ENCODE measurements at regions not wholly inside any gene's neighbourhood (a gene's known extent, or its start where the extent isn't known, plus 50 kb on each side); places are given as distances from the start of the nearest gene placed in this dataset.

- Histone ChIP-seq H2AFZ (ENCODE audit: insufficient read depth, low read depth, low read length, poor library complexity, severe bottlenecking) (no peak overlapping the region), H3K9ac (ENCODE audit: low read length) (no peak overlapping the region), H3K27ac (ENCODE audit: low read length in 2 of 2) (no peak overlapping the region), H3K9me3 (ENCODE audit: control extremely low read depth in 1 of 3, control insufficient read depth in 2 of 3, insufficient read depth in 1 of 3, low read length in 2 of 3) (no peaks in the 10 kb centered on the region), H3K4me2 (replicated peaks; ENCODE audit: low read depth, low read length, poor library complexity, severe bottlenecking) (no peak overlapping the region), H4K20me1 (ENCODE audit: control insufficient read depth, insufficient read depth, low read length, poor library complexity, severe bottlenecking) (no peaks in the 10 kb centered on the region), H3K4me3 (ENCODE audit: control extremely low read depth in 1 of 5, extremely low read depth in 1 of 5, insufficient read depth in 1 of 5, low read depth in 2 of 5, low read length in 4 of 5) (no peak overlapping the region), H3K36me3 (replicated peaks in 1 of 2; ENCODE audit: control extremely low read depth in 1 of 2, control insufficient read depth in 1 of 2, extremely low read depth in 1 of 2, insufficient read depth in 2 of 2, low read length in 1 of 2) (no peaks in the 10 kb centered on the region), H3K4me1 (ENCODE audit: control insufficient read depth in 2 of 2, insufficient read depth in 2 of 2, low read length in 2 of 2) (no peaks in the 10 kb centered on the region), H3K27me3 (replicated peaks in 1 of 4; ENCODE audit: control extremely low read depth in 1 of 4, control insufficient read depth in 3 of 4, insufficient read depth in 4 of 4, low read length in 3 of 4) (no peaks in the 10 kb centered on the region), H3K79me2 (ENCODE audit: control insufficient read depth, insufficient read depth, low read length) (no peaks in the 10 kb centered on the region)
- H3K4me3 Mint-ChIP-seq = no peak overlapping the region
- peaks cover 3% of the 10 kb centered on the region for H3K27me3 Mint-ChIP-seq
- ATAC-seq (ENCODE audit: low read depth) (no peak), DNase-seq (no peak)
- WGBS (ENCODE audit: insufficient coverage) = 50% methylated on average over 1 of the region's 2 CpGs
- H3K9me3 Mint-ChIP-seq (ENCODE audit: insufficient read depth) = no peaks in the 10 kb centered on the region
- no peak for TF ChIP-seq EZH2 (IDR thresholded peaks at IDR 0.05; ENCODE audit: borderline replicate concordance, insufficient read depth, low read depth, low read length, poor library complexity, severe bottlenecking)
- TF ChIP-seq, protein P1, sequence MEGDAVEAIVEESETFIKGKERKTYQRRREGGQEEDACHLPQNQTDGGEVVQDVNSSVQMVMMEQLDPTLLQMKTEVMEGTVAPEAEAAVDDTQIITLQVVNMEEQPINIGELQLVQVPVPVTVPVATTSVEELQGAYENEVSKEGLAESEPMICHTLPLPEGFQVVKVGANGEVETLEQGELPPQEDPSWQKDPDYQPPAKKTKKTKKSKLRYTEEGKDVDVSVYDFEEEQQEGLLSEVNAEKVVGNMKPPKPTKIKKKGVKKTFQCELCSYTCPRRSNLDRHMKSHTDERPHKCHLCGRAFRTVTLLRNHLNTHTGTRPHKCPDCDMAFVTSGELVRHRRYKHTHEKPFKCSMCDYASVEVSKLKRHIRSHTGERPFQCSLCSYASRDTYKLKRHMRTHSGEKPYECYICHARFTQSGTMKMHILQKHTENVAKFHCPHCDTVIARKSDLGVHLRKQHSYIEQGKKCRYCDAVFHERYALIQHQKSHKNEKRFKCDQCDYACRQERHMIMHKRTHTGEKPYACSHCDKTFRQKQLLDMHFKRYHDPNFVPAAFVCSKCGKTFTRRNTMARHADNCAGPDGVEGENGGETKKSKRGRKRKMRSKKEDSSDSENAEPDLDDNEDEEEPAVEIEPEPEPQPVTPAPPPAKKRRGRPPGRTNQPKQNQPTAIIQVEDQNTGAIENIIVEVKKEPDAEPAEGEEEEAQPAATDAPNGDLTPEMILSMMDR (IDR thresholded peaks at IDR 0.05) = no peak
- ChIA-PET CTCF (no interaction called here), POLR2A (no interaction called here)
- H3K27ac Mint-ChIP-seq = no peak overlapping the region
- no peaks in the 10 kb centered on the region for H3K4me1 Mint-ChIP-seq
- intact Hi-C loops (cut with micrococcal nuclease) = no loop called here
Measured at GRCh38 chr6:97401533-97401932, 118.5 kb upstream of the MMS22L start.

DNA sequence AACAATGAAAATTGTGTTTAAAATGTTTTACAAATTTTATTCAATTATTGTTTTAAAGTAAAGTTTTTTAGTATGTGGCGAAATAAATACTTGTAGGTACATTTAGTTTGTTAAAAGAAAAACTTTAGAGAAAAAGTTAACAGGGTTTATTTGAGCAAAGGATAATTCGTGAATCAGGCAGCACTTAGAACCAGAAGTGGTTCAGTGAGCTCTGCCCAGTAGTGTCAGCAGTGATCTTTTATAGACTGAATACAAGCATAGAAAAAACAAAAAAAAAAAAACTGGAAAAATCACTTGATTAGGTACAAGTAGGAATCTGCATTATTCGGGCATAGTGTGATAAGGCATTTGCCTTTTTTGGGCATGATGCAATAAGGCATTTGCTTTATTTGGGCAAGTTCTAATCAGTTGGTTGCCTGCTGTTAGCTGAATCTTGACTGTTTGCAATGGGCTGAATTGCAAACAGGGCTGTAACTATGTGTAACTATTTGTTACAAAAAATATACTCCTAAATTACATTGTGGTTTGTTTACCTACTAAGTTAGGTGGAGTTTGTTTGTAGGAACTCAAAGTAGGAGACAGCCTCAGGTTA, 122.9 kb upstream of the MMS22L start:
- no peaks in the 10 kb centered on the region for H3K4me1 Mint-ChIP-seq
- CTCF ChIA-PET = interaction anchor here (1.4 kb wide), 1 partner anchor 11 kb away, joined by 5 read pairs; no protein-coding TSS in a partner anchor
- intact Hi-C loops (cut with micrococcal nuclease) = no loop called here
- no peak overlapping the region for H3K27ac Mint-ChIP-seq
- Histone ChIP-seq H3K9me3 (ENCODE audit: control extremely low read depth in 1 of 3, control insufficient read depth in 2 of 3, insufficient read depth in 1 of 3, low read length in 2 of 3) (no peaks in the 10 kb centered on the region), H3K36me3 (replicated peaks in 1 of 2; ENCODE audit: control extremely low read depth in 1 of 2, control insufficient read depth in 1 of 2, extremely low read depth in 1 of 2, insufficient read depth in 2 of 2, low read length in 1 of 2) (no peaks in the 10 kb centered on the region), H3K9ac (ENCODE audit: low read length) (no peak overlapping the region), H3K27ac (ENCODE audit: low read length in 2 of 2) (no peak overlapping the region), H3K4me3 (ENCODE audit: control extremely low read depth in 1 of 5, extremely low read depth in 1 of 5, insufficient read depth in 1 of 5, low read depth in 2 of 5, low read length in 4 of 5) (no peak overlapping the region), H3K4me1 (ENCODE audit: control insufficient read depth in 2 of 2, insufficient read depth in 2 of 2, low read length in 2 of 2) (no peaks in the 10 kb centered on the region), H3K4me2 (replicated peaks; ENCODE audit: low read depth, low read length, poor library complexity, severe bottlenecking) (no peak overlapping the region), H3K27me3 (replicated peaks in 1 of 4; ENCODE audit: control extremely low read depth in 1 of 4, control insufficient read depth in 3 of 4, insufficient read depth in 4 of 4, low read length in 3 of 4) (no peaks in the 10 kb centered on the region), H2AFZ (ENCODE audit: insufficient read depth, low read depth, low read length, poor library complexity, severe bottlenecking) (no peak overlapping the region), H4K20me1 (ENCODE audit: control insufficient read depth, insufficient read depth, low read length, poor library complexity, severe bottlenecking) (no peaks in the 10 kb centered on the region), H3K79me2 (ENCODE audit: control insufficient read depth, insufficient read depth, low read length) (no peaks in the 10 kb centered on the region)
- H3K9me3 Mint-ChIP-seq (ENCODE audit: insufficient read depth) = no peaks in the 10 kb centered on the region
- peaks cover 10% of the 10 kb centered on the region for H3K27me3 Mint-ChIP-seq
- H3K4me3 Mint-ChIP-seq = no peak overlapping the region
- WGBS (ENCODE audit: insufficient coverage) = 67% methylated on average over 1 of the region's 3 CpGs
- TF ChIP-seq, protein P1 (IDR thresholded peaks at IDR 0.05) = no peak
- TF ChIP-seq EZH2 (IDR thresholded peaks at IDR 0.05; ENCODE audit: borderline replicate concordance, insufficient read depth, low read depth, low read length, poor library complexity, severe bottlenecking) = no peak
- ATAC-seq (ENCODE audit: low read depth) (no peak), DNase-seq (no peak)
- POLR2A ChIA-PET = no interaction called here

Measured in B cell (primary cell).